HG03439 (cell line): ENCODE measurements at regions not wholly inside any gene's neighbourhood (a gene's known extent, or its start where the extent isn't known, plus 50 kb on each side); places are given as distances from the start of the nearest gene placed in this dataset.

Source experiments
- ATAC-seq: cut with Tn5 transposase; IDR thresholded peaks from one replicate; pipeline ENCODE4 v1.9.1; 2021; ENCODE audit warnings: mild to moderate bottlenecking, moderate library complexity; ENCODE audit not compliant: unreplicated experiment

GRCh38 chr15:35654332-35654731, 108.4 kb upstream of the DPH6 start:
- no peak for ATAC-seq

GRCh38 chr15:35657679-35658311, 111.8 kb upstream of the DPH6 start:
- no peak for ATAC-seq

GRCh38 chr15:35663956-35664355, 118.0 kb upstream of the DPH6 start:
- ATAC-seq, result no peak

- no peak for ATAC-seq
These were observed 120.1 kb upstream of the DPH6 start for GRCh38 chr15:35665896-35666536.

- ATAC-seq, result no peak
These were observed 121.9 kb upstream of the DPH6 start for GRCh38 chr15:35667908-35668307.

- ATAC-seq, result no peak
These were observed 123.1 kb upstream of the DPH6 start for GRCh38 chr15:35669021-35669420.

GRCh38 chr15:35669432-35670045, 123.6 kb upstream of the DPH6 start:
- ATAC-seq, result no peak

GRCh38 chr15:35671197-35671596, 125.2 kb upstream of the DPH6 start:
- ATAC-seq, result no peak

GRCh38 chr15:35671981-35672380, 126.0 kb upstream of the DPH6 start:
- no peak for ATAC-seq

- ATAC-seq, result no peak
These were observed 127.2 kb upstream of the DPH6 start for GRCh38 chr15:35673093-35673684.

GRCh38 chr15:35674873-35675781, 129.2 kb upstream of the DPH6 start:
- no peak for ATAC-seq

GRCh38 chr15:35678774-35679173, 132.8 kb upstream of the DPH6 start:
- ATAC-seq, result no peak

- no peak for ATAC-seq
These were observed 133.2 kb upstream of the DPH6 start for GRCh38 chr15:35679186-35679585.

- no peak for ATAC-seq
These were observed 135.0 kb upstream of the DPH6 start for GRCh38 chr15:35680951-35681350.

- no peak for ATAC-seq
These were observed 140.4 kb upstream of the DPH6 start for GRCh38 chr15:35686347-35686746.

- ATAC-seq, result no peak
These were observed 143.3 kb upstream of the DPH6 start for GRCh38 chr15:35689266-35689665.

GRCh38 chr15:35690089-35690488, 144.1 kb upstream of the DPH6 start:
- no peak for ATAC-seq

GRCh38 chr15:35690698-35691116, 144.7 kb upstream of the DPH6 start:
- ATAC-seq, result no peak

- ATAC-seq, result no peak
These were observed 145.3 kb upstream of the DPH6 start for GRCh38 chr15:35691173-35691761.
